T47D (cell line): ENCODE measurements at regions not wholly inside any gene's neighbourhood (a gene's known extent, or its start where the extent isn't known, plus 50 kb on each side); places are given as distances from the start of the nearest gene placed in this dataset.

Experiments used
- DNase-seq, 2 experiments: peaks; one replicate each; pipeline versions ENCODE4 v3.0.0 to v3.0.0-alpha.2; 2011 to 2012; ENCODE audit warnings: low read depth in 1 of 2, low spot score in 1 of 2
- JUND ChIP-seq: IDR thresholded peaks from 2 replicates; pipeline ENCODE4 v1.6.1; 2012; ENCODE audit warnings: low read depth
- in situ Hi-C: cut with HindIII; loops from 2 replicates; pipeline ENCODE4 v1.10.0; 2016; ENCODE audit warnings: low sequenced_read_pairs, low pct_unique_long_range_greater_than_20kb

DNA sequence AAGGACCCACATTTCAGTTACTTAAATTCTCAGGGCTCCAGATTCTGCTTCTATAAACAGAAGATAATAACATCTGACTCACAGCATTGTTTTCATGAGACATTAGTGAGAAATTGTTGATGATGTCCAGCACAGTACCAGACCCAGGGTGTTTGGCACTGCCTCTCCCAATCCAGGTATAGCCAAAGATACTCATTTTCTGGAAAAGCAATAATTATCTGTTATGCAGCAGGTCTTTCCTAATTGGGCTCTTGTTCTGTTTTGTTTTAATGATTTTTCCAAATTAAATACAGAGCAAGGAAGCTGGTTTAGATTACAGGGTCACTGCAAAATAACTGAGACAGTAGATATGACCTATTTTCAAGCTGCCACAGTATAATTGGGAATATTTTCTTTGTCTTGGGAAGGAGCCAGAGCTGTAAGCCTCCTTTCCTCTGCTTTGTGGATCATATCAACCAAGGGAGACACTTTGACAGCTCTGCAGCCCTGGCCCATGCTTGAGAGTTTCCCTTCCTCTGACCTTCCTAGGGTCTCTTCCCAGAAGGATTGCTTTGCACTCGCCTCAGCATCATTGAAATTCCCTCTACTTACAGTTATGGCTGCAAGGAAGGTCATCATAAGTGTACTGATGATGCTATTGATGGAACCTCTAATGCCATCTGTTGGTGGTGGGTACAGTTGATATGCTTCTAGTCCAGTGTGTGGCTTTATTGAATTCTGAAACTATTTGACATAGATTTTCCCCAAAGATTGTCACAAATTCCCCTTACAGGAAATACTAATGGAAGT, 522.4 kb upstream of the ADAMTS9 start:
- no peak for TF ChIP-seq JUND
- no peak for DNase-seq
- in situ Hi-C loops = no loop called here

DNA sequence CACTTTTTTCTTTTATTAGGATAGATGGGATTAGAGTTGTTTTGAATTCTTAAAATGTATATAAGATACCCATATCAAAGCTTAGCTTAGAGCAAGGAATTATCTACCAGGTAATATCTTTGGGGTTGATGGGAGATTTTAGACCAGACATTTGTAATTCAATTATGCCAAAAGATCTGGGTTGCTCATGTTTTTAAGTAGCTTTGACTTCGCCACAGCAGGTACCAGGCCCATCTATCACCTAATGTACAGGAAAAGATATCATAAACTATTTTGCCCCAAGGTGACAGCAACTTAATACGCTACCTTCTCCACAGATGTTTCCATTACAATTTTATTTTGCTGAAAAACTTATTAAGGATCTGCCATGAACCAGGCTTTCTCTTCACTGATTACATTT, 514.6 kb upstream of the ADAMTS9 start:
- no peak for TF ChIP-seq JUND
- in situ Hi-C loops = no loop called here
- DNase-seq = no peak

DNA sequence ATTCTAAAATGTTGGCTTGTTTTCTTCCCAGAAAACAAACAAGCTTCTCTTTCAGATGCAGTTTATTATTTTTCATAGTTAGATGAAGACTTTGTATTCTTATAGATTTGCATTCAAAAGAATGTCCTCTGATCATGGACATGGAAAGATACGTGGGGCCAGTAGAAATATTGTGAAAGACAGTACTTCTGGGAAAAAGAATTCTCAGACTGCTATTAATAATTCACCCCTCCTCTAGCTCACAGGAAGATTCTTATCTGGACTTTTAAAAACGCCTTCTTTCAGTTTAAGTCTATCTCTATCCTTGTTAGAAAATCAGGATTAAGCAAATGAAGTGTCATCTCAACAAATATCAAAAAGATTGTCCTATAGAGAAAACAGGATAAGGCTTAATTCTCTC, 514.1 kb upstream of the ADAMTS9 start:
- TF ChIP-seq JUND = no peak
- no peak for DNase-seq
- in situ Hi-C loops = no loop called here

DNA sequence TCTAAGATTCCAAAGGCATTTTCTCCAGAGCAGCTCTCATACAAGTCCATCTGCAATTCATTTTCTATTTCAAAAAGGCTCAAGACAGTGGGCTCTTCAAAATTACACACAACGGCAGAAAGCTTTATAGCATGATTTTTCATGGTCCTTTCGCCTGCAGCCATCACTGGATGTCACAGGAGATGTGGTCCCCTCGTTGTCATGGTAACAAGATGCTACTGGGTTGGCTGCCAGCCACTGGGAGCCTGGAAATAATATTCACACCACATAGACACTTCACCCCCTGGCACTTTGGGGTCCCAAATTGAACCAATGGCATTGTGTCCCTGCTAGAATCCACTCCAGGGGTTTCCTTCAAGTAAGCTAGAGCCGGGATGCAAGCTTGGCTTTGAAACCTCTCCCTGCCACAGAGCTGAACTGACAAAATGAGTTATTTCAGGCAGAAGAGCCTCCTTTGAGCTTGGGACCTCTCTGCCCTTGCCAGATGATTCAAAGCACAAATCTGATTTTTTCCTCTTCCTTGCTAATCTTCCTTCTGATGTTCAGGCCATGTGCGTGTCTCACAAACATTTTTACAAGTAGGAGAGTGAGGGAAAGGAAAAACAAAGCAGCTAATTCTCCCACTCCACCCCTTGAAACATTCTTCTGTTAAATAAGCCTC, 512.6 kb upstream of the ADAMTS9 start:
- in situ Hi-C loops = no loop called here
- no peak for TF ChIP-seq JUND
- DNase-seq = no peak

DNA sequence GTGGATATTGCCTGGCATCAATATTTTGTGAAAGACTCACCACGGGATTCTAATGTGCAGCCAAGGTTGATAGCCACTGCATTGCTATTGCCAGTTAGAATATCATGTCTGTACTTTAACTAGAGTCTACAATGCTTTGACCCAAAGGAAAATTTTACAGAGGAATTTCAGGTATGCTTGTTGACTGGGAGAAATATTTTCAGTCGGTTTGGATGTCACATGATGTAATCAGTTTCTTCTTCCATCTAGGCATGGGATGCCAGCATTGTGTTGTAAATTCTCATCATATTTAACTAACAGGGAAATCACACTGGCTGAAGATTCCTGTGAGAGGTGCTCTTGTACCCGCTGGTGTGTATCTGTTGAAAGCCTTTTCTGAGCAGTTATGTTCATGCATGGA, 508.9 kb upstream of the ADAMTS9 start:
- no peak for TF ChIP-seq JUND
- peak in 1 of 2 experiments; percentile 22 for DNase-seq
- in situ Hi-C loops = no loop called here

DNA sequence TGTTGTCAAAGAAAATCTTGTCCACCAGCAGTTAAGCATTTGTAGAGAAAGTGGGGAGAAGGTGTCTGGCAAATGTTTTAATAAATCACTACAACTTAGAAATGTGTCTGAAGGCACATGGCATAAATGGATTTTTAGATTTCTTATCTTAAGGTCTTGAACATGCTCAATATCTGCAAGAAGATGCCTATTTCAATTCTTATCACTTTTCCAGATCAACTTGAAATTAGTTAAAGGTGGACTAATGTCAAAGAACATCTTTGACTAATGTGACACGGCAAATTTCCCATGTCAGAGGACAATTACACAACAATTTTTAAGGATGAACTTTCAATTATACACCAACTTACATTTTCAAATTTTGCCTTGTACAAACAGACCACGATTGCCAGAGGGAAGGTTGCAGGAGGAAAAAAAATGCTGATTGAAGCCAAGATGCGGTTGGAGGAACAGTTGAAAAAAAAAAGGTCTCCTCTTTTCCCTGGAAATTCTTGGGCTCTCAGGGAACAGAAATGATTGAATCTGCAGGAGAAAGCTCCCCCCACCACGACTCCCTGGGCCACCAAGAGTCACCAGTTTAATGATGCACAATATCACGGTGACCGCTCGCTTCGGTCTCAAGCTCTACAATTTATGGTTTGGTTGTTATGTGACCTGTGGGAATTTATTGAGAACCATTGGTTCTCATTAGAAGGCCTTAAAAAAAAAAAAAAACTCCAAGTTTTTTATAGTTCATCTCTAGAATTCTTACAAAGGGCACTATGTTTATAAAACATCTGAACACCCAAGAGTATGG, 507.6 kb upstream of the ADAMTS9 start:
- TF ChIP-seq JUND = no peak
- in situ Hi-C loops = no loop called here
- no peak for DNase-seq

DNA sequence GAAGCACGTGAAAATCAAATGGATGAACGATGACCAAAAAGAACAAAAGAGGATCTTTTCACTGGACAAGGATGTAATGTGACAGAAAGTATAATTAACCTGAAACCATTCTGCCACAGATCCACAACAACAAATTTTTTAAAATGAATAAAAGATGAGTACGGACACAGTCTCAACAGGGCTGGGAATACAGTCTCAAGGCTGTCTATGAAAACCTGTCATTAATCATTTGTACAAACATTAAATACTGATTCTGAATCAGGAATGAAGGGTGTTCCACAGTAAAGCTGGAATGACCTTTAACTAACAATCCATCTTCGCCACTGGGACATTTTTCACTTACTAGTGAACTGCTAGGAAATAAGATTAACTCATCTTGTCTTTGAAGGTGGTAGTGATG, 506.9 kb upstream of the ADAMTS9 start:
- in situ Hi-C loops = no loop called here
- DNase-seq = no peak
- no peak for TF ChIP-seq JUND

DNA sequence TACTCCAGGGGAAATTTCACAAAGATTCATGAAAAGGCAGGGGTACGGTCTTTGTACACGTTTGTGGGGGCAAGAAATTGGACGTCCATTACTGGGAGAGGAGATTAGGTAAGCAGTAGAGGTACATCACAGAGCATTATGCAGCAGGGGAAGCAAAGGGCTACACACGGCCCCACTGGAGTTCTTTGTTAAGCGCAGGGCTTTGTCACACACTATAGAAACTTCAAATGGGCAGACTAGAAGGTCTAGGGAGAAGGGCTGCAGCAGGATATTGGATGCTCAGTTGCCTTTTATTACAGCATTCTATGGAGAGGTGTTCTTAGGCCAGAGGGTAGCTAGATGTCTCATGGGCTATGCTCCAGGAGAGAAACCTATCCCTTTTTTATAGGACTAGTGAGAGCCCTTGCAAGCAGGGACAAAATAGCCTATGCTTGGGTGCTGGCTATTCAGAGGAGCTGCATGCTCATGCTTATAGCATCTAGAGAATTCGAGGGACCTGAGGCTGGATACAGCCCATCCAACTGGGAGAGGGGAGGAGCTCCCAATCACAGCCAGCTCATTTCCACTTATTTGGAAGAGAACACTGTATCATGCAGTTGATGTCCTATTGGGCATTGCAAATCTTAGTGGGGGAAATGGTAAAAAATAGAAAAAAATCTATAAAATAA, 506.4 kb upstream of the ADAMTS9 start:
- in situ Hi-C loops = no loop called here
- DNase-seq = no peak
- TF ChIP-seq JUND = no peak

DNA sequence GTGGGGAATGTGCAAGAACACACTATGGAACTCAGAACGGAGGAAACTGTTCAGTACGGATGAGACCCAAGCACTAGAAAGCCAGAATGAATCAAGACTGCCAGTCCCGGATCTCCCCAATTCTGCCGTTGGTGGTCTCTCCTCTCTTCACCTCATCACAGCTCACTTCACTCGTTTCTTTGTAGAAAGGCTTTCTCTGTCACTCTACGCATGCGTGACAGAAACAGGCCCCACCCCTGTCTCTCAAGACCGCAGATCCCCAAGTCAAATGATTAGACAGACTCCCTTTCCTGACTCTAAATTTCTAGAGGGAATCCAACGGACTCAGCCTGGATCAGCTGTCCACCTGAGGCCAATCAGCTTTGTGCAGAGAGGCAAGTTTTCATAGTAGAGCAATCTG, 505.7 kb upstream of the ADAMTS9 start:
- no peak for TF ChIP-seq JUND
- no peak for DNase-seq
- in situ Hi-C loops = no loop called here

DNA sequence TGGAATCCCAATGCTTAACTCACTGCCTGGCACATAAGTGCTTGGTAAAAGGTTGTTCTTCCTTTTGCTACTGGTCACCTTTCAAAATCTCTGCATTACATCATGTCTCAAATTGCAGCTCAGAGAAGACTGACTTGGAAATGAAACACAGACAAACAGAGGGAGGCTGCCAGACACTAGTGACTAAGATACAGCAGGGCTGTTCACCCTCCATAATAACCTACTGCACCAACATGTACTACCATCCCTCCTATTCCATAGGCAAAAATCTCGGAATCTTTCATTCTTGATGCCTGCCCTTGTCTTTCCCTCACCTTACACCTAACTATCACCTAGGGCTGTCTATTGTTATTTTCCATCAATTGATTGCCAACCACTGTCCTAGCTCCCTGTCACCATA, 502.3 kb upstream of the ADAMTS9 start:
- in situ Hi-C loops = no loop called here
- no peak for DNase-seq
- TF ChIP-seq JUND = no peak

DNA sequence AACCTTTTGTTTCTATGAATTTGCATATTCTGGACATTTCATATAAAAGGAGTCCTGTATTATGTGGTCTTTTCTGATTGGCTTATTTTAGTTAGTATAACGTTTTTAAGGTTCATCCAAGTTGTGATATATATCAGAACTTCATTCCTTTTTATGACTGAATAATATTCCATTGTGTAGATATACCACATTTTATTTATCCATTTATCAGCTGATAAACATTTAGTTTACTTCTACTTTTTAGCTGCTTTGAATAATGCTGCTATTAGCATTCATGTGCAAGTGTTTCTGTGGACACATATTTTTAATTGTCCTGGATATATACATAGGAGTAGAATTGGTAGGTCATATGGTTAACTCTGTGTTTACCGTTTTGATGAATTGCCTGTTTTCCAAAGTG, 498.5 kb upstream of the ADAMTS9 start:
- no peak for DNase-seq
- in situ Hi-C loops = no loop called here
- TF ChIP-seq JUND = no peak

DNA sequence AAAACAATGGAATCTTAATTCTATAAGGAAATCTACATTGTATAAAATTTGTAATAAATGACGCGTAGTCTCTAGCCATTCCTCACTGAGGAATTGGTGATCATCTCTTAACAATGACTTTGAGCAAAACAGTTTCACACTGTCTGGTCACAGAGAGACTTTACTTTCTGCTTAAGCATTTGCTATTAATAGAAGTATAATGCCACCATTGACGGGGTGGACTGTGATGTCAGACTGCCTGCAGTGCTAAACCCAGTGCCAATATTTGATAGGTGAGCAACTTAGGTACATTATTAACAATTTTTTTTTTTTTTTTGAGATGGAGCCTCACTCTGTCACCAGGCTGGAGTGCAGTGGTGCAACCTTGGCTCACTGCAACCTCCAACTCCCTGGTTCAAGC, 494.9 kb upstream of the ADAMTS9 start:
- DNase-seq = no peak
- TF ChIP-seq JUND = no peak
- in situ Hi-C loops = no loop called here
